ENCODE measurements at regions not wholly inside any gene's neighbourhood (a gene's known extent, or its start where the extent isn't known, plus 50 kb on each side); places are given as distances from the start of the nearest gene placed in this dataset.

DNA sequence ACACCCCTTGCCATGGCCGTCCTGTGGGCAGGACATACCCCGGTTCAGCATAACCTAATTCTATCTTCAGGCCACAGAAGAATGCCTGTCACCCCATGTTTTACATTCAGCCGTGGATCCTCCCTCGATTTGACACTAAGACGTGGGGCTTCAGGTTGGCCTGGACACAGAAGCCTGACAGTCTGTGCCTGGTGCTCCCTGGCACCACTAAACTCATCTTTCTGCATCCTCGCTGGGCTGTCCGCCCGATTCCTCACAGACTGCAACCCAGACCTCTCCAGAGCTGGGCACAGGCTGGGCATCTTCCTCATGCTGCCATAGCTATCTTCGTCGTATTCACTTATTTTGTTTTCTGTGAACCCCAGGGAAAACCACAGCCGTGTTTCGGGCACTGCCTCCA, 117.8 kb upstream of the IQSEC1 start:
- H3K4me3 ChIP-seq (ENCODE audit: severe bottlenecking), result no peak overlapping the region
- H3K4me1 ChIP-seq (ENCODE audit: insufficient read depth, poor library complexity, severe bottlenecking), result no peaks in the 10 kb centered on the region
- TF ChIP-seq, protein P1, sequence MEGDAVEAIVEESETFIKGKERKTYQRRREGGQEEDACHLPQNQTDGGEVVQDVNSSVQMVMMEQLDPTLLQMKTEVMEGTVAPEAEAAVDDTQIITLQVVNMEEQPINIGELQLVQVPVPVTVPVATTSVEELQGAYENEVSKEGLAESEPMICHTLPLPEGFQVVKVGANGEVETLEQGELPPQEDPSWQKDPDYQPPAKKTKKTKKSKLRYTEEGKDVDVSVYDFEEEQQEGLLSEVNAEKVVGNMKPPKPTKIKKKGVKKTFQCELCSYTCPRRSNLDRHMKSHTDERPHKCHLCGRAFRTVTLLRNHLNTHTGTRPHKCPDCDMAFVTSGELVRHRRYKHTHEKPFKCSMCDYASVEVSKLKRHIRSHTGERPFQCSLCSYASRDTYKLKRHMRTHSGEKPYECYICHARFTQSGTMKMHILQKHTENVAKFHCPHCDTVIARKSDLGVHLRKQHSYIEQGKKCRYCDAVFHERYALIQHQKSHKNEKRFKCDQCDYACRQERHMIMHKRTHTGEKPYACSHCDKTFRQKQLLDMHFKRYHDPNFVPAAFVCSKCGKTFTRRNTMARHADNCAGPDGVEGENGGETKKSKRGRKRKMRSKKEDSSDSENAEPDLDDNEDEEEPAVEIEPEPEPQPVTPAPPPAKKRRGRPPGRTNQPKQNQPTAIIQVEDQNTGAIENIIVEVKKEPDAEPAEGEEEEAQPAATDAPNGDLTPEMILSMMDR (IDR thresholded peaks at IDR 0.05; ENCODE audit: poor library complexity, severe bottlenecking), result no peak
- H3K27ac ChIP-seq (ENCODE audit: poor library complexity, severe bottlenecking), result no peak overlapping the region
- no peaks in the 10 kb centered on the region for H3K9me3 ChIP-seq (ENCODE audit: severe bottlenecking)
- DNase-seq (ENCODE audit: low spot score) (no peak), ATAC-seq (ENCODE audit: low read depth) (no peak)
- H3K36me3 ChIP-seq (ENCODE audit: low read depth), result no peaks in the 10 kb centered on the region
- no peaks in the 10 kb centered on the region for H3K27me3 ChIP-seq (ENCODE audit: insufficient read depth, poor library complexity, severe bottlenecking)

- H3K4me1 ChIP-seq (ENCODE audit: insufficient read depth, poor library complexity, severe bottlenecking), result no peaks in the 10 kb centered on the region
- TF ChIP-seq, protein P1 (IDR thresholded peaks at IDR 0.05; ENCODE audit: poor library complexity, severe bottlenecking), result no peak
- DNase-seq (ENCODE audit: low spot score), result no peak
- H3K27me3 ChIP-seq (ENCODE audit: insufficient read depth, poor library complexity, severe bottlenecking), result no peaks in the 10 kb centered on the region
- H3K36me3 ChIP-seq (ENCODE audit: low read depth), result no peaks in the 10 kb centered on the region
- H3K9me3 ChIP-seq (ENCODE audit: severe bottlenecking), result no peaks in the 10 kb centered on the region
- H3K27ac ChIP-seq (ENCODE audit: poor library complexity, severe bottlenecking), result no peak overlapping the region
- H3K4me3 ChIP-seq (ENCODE audit: severe bottlenecking), result no peak overlapping the region
- no peak for ATAC-seq (ENCODE audit: low read depth)
Measured at GRCh38 chr3:13190378-13190765, 117.1 kb upstream of the IQSEC1 start.

GRCh38 chr3:13189639-13190377, 116.6 kb upstream of the IQSEC1 start:
- no peaks in the 10 kb centered on the region for H3K27me3 ChIP-seq (ENCODE audit: insufficient read depth, poor library complexity, severe bottlenecking)
- H3K4me1 ChIP-seq (ENCODE audit: insufficient read depth, poor library complexity, severe bottlenecking), result no peaks in the 10 kb centered on the region
- peak; percentile 69 for ATAC-seq (ENCODE audit: low read depth)
- no peak for DNase-seq (ENCODE audit: low spot score)
- H3K4me3 ChIP-seq (ENCODE audit: severe bottlenecking), result no peak overlapping the region
- H3K27ac ChIP-seq (ENCODE audit: poor library complexity, severe bottlenecking), result no peak overlapping the region
- TF ChIP-seq, protein P1 (IDR thresholded peaks at IDR 0.05; ENCODE audit: poor library complexity, severe bottlenecking), result no peak
- H3K9me3 ChIP-seq (ENCODE audit: severe bottlenecking), result no peaks in the 10 kb centered on the region
- H3K36me3 ChIP-seq (ENCODE audit: low read depth), result no peaks in the 10 kb centered on the region

GRCh38 chr3:13188975-13189374, 115.7 kb upstream of the IQSEC1 start:
- Histone ChIP-seq H3K27me3 (ENCODE audit: insufficient read depth, poor library complexity, severe bottlenecking) (no peaks in the 10 kb centered on the region), H3K4me1 (ENCODE audit: insufficient read depth, poor library complexity, severe bottlenecking) (no peaks in the 10 kb centered on the region), H3K4me3 (ENCODE audit: severe bottlenecking) (no peak overlapping the region), H3K27ac (ENCODE audit: poor library complexity, severe bottlenecking) (no peak overlapping the region), H3K9me3 (ENCODE audit: severe bottlenecking) (no peaks in the 10 kb centered on the region), H3K36me3 (ENCODE audit: low read depth) (no peaks in the 10 kb centered on the region)
- TF ChIP-seq, protein P1 (IDR thresholded peaks at IDR 0.05; ENCODE audit: poor library complexity, severe bottlenecking), result no peak
- ATAC-seq (ENCODE audit: low read depth), result no peak
- DNase-seq (ENCODE audit: low spot score), result no peak

GRCh38 chr3:13188181-13188779, 115.1 kb upstream of the IQSEC1 start:
- Histone ChIP-seq H3K4me1 (ENCODE audit: insufficient read depth, poor library complexity, severe bottlenecking) (no peaks in the 10 kb centered on the region), H3K9me3 (ENCODE audit: severe bottlenecking) (no peaks in the 10 kb centered on the region), H3K27me3 (ENCODE audit: insufficient read depth, poor library complexity, severe bottlenecking) (no peaks in the 10 kb centered on the region), H3K36me3 (ENCODE audit: low read depth) (no peaks in the 10 kb centered on the region), H3K4me3 (ENCODE audit: severe bottlenecking) (no peak overlapping the region), H3K27ac (ENCODE audit: poor library complexity, severe bottlenecking) (no peak overlapping the region)
- ATAC-seq (ENCODE audit: low read depth) (no peak), DNase-seq (ENCODE audit: low spot score) (no peak)
- TF ChIP-seq, protein P1 (IDR thresholded peaks at IDR 0.05; ENCODE audit: poor library complexity, severe bottlenecking), result no peak
